ENCODE measurements at regions not wholly inside any gene's neighbourhood (a gene's known extent, or its start where the extent isn't known, plus 50 kb on each side); places are given as distances from the start of the nearest gene placed in this dataset.

DNA sequence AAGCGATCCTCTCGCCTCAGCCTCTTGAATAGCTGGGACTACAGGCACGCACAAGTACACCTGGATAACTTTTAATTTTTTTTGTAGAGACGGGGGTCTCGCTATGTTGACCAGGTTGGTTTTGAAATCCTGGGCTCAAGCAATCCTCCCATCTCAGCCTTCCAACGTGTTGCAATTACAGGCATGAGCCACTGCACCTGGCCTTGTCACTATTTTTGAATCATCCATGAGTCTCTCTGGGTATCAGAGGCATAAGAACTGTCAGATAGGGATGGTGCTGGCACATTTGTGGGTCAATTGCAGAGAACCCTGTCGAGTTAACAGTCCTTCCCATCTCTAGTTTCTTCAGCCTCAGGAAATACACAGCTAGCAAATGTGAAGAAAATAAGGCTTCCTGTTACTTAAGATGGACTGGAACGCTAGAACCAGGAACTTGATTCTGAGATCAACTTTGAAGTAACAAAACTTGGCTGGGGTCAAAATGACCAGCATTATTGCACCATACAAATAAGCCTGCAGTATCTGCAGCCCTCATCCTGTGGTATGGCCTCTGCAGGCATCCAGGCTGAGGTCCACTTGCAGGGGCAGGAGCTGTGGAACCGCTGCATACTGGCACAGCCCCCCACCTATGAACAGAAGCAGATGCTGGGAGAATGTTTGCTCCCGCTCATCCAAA is 124.3 kb upstream of the GADD45A start:
- no peak for DNase-seq

DNA sequence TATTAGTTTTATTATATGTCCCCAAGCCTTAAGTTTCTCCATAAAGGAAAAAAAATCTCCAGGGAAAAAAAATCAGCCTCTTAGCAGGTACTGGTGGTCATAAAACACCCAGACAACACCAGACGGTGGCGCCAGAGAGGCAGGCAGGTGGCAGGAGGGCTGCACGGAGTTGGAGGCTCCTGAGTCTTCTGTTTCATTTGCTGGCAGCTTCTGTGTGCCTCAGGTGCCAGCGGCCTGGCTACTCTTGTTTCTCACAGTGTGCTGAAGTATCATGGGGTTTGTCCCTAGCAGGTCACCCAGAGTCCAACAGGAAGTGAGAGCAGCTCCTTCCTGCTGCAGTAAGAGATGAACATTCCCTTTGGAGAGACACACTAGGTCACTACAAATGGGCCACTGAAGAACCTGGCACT is 123.3 kb upstream of the GADD45A start:
- peak; percentile 83 for DNase-seq

DNA sequence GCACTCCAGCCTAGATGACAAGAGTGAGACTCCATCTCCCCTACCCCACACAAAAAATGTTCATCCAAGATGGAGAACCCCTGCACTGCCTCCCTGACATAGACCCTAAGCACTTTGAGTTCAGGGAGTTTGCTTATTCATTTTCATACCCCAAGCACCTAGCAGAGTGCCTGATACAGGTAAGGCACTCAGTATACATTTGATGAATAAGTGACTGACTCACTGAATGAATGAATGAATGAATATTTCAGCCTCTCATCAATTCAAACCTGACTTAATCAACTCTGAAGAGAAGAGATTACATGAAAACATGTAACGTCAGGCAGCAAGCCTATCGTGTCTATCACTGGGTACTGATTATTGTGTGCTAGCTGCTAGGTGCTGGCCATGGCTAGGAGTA is 121.3 kb upstream of the GADD45A start:
- DNase-seq: no peak

DNA sequence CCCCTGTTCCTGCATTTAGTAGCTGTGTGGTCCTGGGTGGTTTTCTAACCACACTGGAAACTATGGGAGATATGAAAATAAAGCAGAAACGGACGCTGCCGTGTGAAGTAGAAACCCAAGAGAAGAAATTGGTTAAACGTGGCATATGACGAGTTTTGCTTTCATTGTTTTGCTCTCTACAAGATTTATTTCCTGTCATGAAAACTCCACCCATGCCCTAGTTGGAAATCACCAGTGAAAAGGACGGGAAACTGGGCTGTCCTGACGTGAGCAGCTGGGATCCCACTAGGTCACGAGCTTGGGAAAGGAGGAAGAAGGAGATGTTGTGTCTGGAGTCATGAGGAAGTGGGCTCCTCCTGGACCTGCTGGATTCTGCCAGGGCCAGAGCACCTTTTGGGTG is 120.8 kb upstream of the GADD45A start:
- DNase-seq: no peak

DNA sequence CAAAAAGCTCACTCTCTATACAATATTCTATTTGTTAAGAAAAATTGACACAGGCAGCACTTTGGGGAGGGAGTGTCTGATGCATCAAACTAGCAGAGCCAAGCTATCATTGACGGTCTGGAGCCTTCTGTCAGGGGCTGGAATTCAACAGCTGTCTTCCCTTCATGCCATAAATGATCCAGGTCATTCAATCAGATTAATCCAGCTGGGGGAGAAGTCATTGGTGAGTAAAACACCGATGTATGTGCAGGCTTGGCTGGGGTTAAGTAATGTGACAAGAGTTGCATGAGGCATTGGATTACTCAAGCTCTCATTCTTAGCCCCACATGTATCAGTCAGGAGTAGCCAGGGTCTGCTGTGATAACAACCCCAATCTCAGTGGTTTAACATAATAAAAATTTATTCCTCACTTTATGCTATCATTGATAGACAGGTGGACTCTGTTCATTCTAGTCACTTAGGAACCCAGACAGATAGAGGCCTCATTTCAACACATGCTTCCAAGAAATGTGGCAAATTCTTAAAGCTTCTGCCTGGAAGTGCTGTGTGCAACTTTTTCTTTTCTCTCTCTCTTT is 118.1 kb upstream of the GADD45A start:
- DNase-seq: no peak

DNA sequence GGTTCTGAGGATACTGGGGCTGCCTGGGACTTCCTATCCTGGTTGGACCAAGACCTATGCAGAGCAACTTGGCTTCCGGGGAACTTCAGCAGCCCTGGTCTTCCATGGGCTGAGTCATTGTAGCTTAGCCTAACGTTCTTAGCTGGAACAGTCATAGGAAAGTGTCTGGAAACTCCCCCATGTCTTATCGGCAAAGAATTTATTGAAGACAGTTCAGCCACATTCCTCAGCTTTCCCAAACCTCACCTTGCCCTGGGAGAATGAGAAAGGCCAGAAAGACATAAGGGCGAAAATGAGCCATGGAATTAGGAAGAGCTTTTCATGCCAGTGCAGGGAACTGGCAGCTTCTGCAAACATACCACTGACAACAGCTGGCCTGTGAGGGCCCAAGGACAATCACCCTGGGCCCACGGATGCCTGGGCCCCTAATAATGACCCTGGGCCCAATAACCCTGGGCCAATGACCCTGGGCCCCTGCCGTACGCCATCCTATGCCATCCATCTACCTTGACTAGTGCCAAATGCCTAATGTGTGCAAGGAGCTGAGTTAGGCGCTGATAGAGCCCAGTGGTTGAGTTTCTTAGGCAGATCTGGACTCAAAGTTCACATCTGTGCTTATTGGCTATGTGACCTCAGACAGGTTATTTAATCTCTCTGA is 114.4 kb upstream of the GADD45A start:
- no peak for DNase-seq

DNA sequence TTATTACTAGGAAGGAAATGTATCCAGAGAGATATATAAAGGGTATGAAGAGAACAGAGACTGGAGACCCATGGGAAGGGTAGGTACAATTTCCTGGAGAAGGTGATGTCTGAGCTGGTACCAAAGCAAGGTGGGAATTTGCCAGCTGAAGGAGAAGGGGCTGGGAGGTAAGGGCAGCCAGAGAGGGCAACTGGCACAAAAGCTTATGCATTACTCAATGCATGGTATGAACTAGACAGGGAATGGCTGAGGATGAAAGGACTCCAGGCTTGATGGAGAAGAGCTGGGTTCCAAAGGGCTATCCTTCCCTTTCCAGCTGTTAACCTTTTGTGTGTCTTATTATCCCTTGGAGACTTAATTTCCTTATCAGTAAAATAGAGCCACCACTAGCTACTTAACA is 113.6 kb upstream of the GADD45A start:
- no peak for DNase-seq

DNA sequence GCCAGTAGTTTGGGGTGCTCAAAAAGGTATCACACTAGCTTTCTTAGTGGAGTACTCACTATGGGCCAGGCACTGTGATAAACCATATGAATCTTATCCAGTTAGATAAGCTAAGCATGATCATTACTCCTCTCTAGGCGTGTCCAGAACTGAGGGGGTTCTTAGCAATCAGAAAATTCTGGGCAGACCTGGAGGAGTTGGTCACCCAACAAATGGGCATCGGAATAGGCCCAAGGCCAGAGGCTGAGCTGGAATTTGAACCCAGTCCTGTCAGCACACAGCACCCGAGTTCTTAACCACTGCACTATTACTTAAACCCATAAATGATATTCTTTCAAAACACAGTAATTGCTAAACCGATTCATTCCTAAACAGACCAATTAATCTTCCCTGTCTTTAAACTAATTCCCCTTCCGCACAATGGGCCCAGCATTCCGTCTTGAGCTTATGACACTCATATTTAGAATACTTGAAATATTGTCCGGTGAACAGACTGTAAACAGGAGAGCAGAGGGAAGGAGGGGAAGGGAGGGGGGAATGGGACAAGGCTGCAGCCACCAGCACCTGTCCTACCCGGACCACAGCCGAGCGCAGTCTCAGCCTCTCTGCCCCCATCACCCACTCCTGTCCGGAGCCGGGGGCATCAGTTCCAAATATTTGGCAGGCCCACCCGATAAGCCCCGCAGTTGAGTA is 113.0 kb upstream of the GADD45A start:
- no peak for DNase-seq

DNA sequence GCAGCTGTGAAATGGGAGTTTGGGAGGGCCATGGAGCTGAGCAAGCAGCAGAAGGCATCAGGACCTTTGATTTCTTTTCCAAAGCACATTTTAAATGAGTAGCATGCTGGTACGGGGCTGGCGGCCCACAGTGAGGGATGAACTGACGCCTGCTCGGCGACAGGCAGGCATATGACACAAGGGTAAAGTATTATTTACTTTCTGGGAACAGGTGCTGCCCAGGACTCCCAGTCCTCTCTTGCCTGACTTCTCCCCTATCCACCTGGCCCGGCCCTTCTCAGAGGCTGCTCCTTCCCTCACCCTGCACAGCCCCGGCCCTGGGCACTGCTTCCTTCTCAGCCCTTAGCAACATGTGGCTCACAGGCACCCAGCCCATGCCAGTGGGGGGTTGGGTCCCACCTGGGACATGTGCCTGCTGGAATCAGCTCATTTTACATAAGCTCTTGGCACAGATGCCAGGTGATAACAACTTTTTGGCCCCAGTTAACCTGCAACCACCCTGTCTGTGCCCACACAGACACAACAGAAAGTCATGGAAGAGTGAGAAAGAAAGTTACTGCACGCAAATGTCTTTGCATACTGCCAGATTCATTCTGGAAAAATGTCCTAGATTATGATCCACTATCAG is 112.3 kb upstream of the GADD45A start:
- no peak for DNase-seq

DNA sequence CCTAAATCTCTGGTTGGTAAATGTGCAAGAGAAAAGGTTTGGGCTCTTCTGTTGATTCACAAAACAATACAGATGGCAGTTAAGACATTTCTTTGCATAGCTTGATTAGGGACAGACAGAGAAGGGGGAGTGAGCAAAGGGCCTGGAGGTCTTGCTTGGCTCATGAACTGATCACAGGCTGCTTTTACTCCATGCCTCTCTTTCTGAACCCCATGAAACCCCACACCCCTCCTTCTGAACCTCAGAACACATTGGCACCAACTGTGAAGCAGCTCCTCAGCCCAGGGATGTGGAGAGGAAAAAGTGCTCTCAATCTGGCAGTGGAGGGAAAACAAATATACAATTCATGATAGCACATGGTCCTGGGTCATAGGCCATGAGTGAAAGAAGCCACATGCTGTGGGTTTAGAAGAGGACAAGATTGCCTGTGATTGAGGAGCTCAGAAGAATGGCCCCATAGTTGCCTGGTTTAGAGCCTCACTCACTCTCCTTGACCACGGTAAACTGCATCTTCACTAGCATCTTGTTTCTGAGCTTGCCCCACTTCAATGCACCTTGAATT is 111.6 kb upstream of the GADD45A start:
- DNase-seq: no peak

DNA sequence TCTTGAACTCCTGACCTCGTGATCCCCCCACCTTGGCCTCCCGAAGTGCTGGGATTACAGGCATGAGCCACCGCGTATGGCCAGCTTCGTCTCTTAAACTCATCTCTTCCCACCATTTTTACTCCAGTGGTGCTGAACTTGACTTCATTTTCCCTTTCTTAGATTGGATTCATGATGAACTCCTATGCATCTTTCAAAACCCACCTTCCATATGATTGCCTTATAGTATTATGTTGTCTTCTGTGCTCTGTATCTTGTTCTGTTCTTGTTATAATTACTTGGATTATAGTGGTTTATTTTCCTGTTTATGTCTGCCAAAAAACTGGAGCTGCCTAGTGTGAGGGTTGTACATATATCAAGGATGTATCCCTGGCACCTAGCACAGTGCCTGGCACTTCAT is 110.8 kb upstream of the GADD45A start:
- no peak for DNase-seq

DNA sequence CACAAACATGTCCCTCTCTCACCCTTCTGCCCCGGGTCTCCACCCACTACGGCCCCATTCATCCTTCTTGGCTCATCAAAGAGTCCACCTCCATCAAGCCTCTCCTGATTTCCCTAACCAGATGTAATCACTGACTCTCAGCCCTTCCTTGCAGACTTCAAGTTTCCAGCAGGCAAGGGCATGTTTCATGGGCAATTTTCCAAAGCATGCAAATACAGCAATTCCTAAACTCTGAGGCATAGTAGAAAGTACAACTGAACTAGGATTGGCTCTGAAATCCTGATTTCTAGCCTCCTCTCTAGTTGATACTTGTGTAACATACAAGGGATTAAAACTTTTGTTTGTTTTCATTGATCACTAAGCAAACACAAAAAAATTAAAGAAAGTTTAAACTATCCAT is 109.1 kb upstream of the GADD45A start:
- DNase-seq: no peak

DNA sequence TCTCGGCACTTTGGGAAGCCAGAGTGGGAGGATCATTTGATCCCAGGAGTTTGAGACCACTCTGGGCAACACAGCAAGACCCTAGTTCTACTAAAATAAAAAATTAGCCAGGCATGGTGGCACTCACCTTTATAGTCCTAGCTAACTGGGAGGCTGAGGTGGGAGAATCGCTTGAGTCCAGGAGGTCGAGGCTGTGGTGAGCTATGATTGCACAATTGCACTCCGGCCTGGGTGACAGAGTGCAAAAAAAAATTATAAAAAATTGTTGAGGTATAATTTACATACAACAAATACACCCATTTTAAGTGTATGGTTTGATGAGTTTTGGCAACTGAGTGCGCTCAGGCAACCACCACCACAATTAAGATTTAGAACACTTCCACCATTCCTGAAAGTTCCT is 108.5 kb upstream of the GADD45A start:
- no peak for DNase-seq

DNA sequence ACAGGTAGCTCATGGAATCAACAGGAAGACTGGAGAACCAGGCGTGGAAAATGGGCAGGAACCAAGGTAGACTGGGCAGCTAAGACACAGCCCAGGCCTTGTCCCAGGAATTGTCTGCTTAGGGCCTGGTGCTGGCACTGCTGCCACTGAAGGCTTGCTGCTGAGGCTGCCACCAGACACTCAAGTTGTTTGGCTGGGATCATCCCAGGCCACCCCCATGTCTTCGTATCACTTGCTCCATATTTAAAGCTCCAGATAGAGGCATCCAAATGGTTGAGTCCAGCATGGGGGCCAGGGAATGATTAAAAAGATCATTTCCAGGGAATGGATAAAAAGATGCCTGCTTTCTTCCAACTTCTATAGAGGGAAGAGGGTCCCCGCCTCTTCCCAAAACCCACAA is 107.4 kb upstream of the GADD45A start:
- DNase-seq: no peak

DNA sequence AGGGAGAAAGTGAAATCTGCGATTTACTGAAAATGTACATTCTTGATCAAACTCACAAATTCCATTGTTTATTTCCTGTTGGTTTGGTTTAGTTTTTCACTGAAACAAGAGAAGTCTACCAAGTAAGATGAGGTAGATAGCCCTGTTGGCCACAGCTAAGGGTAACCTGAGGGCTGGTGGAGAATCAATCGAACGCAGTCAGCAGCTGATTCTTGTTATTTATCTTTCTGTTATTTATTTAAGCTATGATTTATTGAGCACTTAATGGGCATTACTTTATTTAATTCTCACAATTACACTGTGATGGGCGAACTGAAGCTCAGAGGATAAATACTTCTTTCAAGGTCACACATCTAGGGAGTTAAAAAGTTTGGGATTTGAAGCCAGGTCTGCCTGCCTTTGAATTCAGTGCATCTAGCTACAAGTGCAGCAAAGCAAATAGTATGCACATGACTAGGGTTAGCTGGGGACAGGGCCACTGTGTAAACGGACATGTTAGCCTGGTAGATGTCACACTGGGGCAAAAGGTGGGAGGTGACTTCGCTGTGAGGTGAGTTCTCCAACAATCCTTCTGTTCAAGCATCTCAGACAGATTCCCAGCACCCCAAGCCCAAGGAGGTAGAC is 106.5 kb upstream of the GADD45A start:
- no peak for DNase-seq

DNA sequence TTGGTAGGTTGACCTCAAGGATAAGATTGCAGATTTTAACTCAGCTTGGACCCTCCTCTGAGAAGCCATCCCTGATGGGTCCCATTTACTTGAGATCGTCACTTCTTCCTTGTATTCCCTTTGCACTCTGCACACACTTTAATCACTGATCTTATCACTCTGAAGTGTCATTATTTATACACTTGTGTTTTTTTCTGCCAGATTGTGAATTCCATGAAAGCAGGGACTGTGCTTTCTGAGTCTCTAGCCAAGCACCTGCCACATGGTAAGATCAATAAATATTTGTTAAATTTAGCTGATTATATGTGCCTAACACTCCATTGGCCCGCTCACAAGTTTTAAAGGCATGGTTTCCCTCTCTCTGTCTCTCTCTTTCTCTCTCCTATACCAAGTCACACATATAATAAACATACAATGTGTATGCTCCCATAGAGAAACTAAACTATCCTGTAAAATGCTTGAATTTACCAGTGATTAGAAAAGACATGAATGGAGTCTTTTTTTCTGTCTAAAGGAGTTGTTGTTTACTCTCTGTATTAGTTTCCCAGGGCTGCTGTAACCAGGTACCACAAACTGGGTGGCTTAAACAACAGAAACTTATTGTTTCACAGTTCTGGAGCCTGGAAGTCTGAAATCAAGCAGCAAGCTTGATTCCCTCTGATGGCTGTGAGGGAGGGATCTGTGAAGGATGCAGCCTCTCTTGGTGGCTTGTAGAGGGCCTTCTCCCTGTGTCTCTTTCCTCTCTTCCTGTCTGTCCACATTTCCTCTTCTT is 105.2 kb upstream of the GADD45A start:
- no peak for DNase-seq

DNA sequence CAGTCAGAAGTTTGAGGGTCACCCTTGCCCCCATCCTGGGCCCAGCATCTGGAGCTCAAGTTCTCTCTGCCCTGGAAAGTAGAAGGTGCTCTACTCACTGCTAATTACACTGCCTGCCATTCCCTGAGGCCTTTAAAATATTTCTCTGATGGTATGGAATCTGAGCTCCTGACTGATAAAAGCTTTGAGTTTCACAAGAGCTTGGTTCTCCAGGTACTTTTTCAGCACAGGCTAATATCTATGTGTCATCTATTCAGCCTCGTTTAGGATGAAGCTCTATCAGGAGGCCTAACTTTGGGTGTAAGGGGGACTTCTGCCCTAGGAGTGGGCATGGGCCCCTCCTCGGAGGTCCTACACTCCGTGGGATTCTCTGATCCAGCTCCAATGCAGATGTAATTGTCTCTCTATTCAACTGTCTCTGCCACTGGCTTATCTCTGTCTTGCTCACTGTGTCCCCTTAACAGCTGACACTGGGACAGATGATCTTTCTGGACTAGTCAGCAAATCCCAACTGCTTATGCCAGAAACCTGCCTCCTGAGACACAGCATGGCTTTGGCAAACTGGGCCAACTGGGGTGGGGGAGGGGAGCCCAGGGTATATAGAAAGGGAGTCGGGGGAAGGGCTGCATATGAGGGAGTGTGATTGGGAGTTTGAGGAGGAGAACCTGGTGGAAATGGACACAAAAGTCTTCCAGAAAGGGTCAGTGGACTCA is 104.2 kb upstream of the GADD45A start:
- no peak for DNase-seq

DNA sequence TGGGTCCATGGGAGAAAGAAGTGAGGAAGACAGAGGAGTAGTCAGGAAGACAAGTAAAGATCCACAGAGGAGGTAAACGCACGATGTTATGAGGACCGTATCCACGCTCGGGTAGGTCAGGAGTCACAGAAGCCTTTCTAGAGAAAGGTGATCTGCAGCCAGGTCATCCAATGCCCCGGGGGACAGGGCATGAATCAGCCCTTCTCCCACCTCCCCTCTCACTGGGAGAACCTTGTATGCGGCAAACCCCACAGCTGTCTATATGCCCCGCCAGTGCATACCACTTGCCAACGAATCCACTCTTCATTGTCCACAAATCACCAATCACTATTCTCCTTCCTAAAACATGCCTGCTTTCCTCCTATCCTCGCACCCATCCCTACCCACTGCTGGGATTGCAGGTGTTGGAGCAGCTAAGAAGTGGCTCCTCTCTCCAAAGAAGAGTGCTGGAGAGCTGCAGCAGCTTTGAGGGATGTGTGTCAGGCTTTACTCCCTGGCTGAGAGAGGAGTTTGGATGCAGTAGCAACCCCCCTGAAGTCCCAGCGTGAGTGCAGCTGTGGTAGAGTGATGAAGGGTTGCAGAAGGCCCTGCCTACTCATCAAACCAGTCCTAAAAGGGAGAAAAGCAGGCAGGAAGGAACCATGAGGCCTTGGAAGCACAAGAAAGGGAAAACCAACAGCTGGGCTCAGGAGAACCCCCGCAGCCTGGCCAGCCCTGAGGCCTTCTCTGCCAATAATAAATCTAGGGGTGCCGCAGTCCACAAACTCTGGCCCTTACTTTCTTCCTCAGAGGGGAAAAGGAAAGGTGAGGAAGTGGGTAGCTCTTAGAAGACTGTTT is 102.2 kb upstream of the GADD45A start:
- DNase-seq: no peak

DNA sequence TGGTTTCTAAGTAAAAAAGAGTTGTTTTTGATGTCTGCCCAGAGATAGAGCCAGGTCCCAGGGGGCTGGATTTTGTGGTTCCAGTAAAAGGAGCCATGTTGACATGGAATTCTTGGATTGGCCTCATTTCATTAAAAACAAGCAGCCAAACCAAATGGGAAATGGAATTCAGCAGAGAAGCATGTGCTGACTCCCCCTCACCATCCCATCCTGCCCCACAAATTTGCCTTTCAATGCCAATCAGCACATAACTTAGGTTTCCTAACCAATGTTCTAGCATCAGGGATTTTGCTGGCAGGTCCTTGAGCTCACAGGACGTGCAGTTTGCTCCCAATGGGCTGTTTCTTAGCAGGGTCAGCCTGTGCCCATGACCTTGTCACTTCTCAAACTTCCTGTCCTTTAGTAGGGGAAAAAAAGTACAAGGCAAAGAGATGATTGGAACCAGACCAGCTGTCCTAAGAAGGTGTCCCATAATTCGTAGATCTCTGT is 101.5 kb upstream of the GADD45A start:
- no peak for DNase-seq

All from renal pelvis (tissue), 1 donor.